Ascending aorta (tissue), 2 donors: ENCODE measurements at regions not wholly inside any gene's neighbourhood (a gene's known extent, or its start where the extent isn't known, plus 50 kb on each side); places are given as distances from the start of the nearest gene placed in this dataset.

ENCODE experiments used
- DNase-seq, 2 donors: peaks; one replicate each; pipeline ENCODE4 v3.0.0-alpha.2; 2019; ENCODE audit warnings: low spot score in 2 of 2
- H3K27ac ChIP-seq, 2 donors: fragments of 200-600 bp; sonication (generic); one replicate each; pipeline ENCODE4 v1.5.1; 2016 to 2017; ENCODE audit warnings: mild to moderate bottlenecking in 1 of 2
- H3K27me3 ChIP-seq: fragments of 200-600 bp; sonication (generic); one replicate; pipeline ENCODE4 v1.5.1; 2017
- H3K36me3 ChIP-seq, 2 donors: fragments of 200-600 bp; sonication (generic); one replicate each; pipeline ENCODE4 v1.5.1; 2016
- H3K4me1 ChIP-seq, 2 donors: fragments of 200-600 bp; sonication (generic); one replicate each; pipeline ENCODE4 v1.5.1; 2016 to 2017; ENCODE audit warnings: mild to moderate bottlenecking in 1 of 2
- H3K4me3 ChIP-seq, 2 donors: fragments of 200-600 bp; sonication (generic); one replicate each; pipeline ENCODE4 v1.5.1; 2016 to 2017; ENCODE audit warnings: mild to moderate bottlenecking in 1 of 2
- H3K9me3 ChIP-seq, 2 donors: fragments of 200-600 bp; sonication (generic); one replicate each; pipeline ENCODE4 v1.5.1; 2016
- intact Hi-C: fragments of 100-400 bp; cut with DNase I; formaldehyde crosslinking; loops from one replicate; pipeline ENCODE4 v1.15.1; 2023
- TF ChIP-seq, protein P1 (sequence below), 3 experiments: fragments of 200-600 bp in 2 of 3; fragments of 450-650 bp in 1 of 3; sonication (generic) in 2 of 3; IDR thresholded peaks; one replicate each; pipeline ENCODE4 v1.5.1; 2016 to 2019; ENCODE audit warnings: antibody characterized with exemption in 3 of 3, mild to moderate bottlenecking in 1 of 3, moderate library complexity in 1 of 3

DNA sequence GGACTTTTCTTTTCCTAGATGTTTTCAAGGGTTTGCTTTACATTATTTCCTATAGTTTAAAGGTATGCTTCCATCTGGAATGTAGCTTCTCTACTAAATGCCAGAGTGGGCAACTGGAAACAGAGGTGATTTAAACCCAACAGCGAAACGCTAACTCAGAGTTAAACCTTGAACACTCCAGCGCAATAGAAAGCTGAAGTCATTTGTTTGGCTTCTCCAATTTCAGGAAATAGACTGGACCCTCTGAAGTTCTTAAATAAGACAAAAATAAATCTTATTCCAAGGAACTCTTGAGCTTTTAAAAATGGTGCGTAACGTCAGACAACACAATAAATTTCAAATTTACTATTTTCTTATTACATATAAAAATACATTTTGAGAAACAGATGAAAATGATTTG lies 1560.0 kb upstream of the TENM3 start:
- intact Hi-C loops = no loop called here
- H3K27me3 ChIP-seq = no peaks in the 10 kb centered on the region
- no peaks in the 10 kb centered on the region for H3K4me1 ChIP-seq
- TF ChIP-seq, protein P1, sequence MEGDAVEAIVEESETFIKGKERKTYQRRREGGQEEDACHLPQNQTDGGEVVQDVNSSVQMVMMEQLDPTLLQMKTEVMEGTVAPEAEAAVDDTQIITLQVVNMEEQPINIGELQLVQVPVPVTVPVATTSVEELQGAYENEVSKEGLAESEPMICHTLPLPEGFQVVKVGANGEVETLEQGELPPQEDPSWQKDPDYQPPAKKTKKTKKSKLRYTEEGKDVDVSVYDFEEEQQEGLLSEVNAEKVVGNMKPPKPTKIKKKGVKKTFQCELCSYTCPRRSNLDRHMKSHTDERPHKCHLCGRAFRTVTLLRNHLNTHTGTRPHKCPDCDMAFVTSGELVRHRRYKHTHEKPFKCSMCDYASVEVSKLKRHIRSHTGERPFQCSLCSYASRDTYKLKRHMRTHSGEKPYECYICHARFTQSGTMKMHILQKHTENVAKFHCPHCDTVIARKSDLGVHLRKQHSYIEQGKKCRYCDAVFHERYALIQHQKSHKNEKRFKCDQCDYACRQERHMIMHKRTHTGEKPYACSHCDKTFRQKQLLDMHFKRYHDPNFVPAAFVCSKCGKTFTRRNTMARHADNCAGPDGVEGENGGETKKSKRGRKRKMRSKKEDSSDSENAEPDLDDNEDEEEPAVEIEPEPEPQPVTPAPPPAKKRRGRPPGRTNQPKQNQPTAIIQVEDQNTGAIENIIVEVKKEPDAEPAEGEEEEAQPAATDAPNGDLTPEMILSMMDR (IDR thresholded peaks at IDR 0.05) = no peak
- no peak for DNase-seq
- no peaks in the 10 kb centered on the region for H3K9me3 ChIP-seq
- H3K27ac ChIP-seq = no peak overlapping the region
- H3K36me3 ChIP-seq = no peaks in the 10 kb centered on the region
- H3K4me3 ChIP-seq = no peak overlapping the region

DNA sequence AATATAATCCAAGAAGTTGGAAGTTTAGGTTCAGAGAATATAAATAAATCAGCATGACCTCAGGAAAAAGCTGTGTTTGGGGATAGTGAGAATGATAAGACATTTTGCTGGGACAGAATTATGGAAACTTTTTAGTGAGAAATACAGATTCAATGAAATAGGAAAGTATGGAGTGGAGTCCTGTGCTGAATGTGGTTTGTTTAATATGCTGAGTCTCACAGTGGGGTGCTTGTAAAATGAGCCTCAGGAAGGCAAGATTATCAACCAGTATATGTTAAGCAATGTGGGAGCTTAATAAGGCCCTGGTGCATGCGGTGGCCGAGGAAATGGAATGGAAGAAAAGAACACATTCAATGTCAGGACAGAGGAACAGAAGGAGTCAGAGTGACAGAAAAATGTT lies 1554.7 kb upstream of the TENM3 start:
- no peaks in the 10 kb centered on the region for H3K36me3 ChIP-seq
- H3K9me3 ChIP-seq = no peaks in the 10 kb centered on the region
- no peaks in the 10 kb centered on the region for H3K4me1 ChIP-seq
- H3K27ac ChIP-seq = no peak overlapping the region
- intact Hi-C loops = no loop called here
- DNase-seq = no peak
- H3K27me3 ChIP-seq = no peaks in the 10 kb centered on the region
- TF ChIP-seq, protein P1 (IDR thresholded peaks at IDR 0.05) = no peak
- H3K4me3 ChIP-seq = no peak overlapping the region

DNA sequence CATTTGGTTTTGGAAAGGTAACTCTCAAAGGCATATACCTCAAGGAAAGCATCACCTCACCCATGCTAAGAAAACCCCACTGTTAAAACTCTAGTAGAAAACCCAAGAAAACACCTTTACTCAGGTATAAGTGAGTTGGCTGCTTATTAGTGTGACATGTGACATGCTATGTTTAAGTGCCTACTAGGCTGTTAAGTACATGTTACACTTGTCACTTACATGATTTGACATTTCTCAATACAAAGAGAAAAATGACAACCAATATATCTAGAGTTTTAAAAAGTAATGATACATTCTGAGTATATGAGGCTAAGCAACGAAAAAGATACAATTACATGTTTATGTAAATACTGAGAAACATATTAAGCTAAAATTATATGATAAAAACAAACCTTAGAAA lies 1548.3 kb upstream of the TENM3 start:
- H3K4me1 ChIP-seq = no peaks in the 10 kb centered on the region
- no peaks in the 10 kb centered on the region for H3K36me3 ChIP-seq
- intact Hi-C loops = no loop called here
- DNase-seq = no peak
- H3K4me3 ChIP-seq = no peak overlapping the region
- no peaks in the 10 kb centered on the region for H3K9me3 ChIP-seq
- no peaks in the 10 kb centered on the region for H3K27me3 ChIP-seq
- no peak overlapping the region for H3K27ac ChIP-seq
- TF ChIP-seq, protein P1 (IDR thresholded peaks at IDR 0.05) = no peak

DNA sequence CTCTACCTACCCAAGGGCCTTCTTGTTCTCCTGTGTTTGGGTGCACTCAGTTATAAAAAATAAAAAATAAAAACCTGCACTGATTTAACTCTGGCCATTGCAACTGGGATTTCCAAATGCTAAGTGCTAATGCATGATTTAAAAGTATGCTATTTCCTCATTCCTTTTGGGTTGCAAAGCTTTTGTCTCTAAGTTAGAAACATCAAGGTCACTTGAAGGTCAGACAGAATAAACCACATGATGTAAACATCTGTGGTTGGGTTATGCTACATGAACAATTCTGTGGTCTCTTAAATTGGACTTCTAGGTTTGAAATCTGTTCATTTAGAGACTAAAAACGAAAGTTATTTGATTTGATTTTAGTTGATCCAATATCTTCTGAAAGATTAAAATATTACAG lies 1547.4 kb upstream of the TENM3 start:
- no peaks in the 10 kb centered on the region for H3K27me3 ChIP-seq
- H3K4me1 ChIP-seq = no peaks in the 10 kb centered on the region
- TF ChIP-seq, protein P1 (IDR thresholded peaks at IDR 0.05) = no peak
- intact Hi-C loops = no loop called here
- no peaks in the 10 kb centered on the region for H3K36me3 ChIP-seq
- no peak overlapping the region for H3K4me3 ChIP-seq
- DNase-seq = no peak
- H3K9me3 ChIP-seq = no peaks in the 10 kb centered on the region
- H3K27ac ChIP-seq = no peak overlapping the region

DNA sequence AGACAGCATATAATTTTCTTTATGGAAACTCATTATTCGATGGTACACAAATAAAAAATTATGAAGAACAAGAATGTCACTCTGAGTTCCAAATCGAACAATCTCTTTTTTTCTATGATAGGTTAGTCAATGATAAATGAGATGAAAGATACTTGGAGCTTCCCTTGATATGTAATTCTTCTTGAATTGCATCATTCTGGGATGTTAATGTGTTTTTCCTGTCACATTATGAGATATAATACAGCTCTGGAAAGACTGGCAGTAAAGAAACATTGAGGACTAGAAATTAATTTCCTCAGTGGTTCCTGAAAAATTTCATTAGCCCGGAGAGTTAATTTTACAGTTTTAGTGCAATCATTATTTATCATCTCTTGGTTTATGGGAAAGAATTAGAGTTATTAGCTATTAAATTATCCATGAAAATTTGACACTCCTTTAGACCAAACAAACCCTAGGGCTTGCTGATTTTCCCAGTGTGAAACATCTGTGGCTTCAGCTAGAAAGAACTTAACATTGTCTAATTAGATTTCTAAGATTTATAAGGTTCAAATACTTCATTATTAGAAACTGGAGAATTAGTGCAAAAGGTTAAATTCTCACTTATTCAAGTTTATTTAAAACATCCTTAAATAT lies 1546.6 kb upstream of the TENM3 start:
- DNase-seq = no peak
- H3K4me1 ChIP-seq = no peaks in the 10 kb centered on the region
- TF ChIP-seq, protein P1 (IDR thresholded peaks at IDR 0.05) = no peak
- H3K4me3 ChIP-seq = no peak overlapping the region
- H3K36me3 ChIP-seq = no peaks in the 10 kb centered on the region
- H3K27me3 ChIP-seq = no peaks in the 10 kb centered on the region
- no peak overlapping the region for H3K27ac ChIP-seq
- H3K9me3 ChIP-seq = no peaks in the 10 kb centered on the region
- intact Hi-C loops = no loop called here
